Gastroesophageal sphincter (tissue), 3 donors: ENCODE measurements at regions not wholly inside any gene's neighbourhood (a gene's known extent, or its start where the extent isn't known, plus 50 kb on each side); places are given as distances from the start of the nearest gene placed in this dataset.

Source experiments
- CTCF ChIP-seq, 4 experiments: fragments of 200-600 bp in 2 of 4; fragments of 450-650 bp in 2 of 4; sonication (generic) in 1 of 4; IDR thresholded peaks; one replicate each; pipeline ENCODE4 v1.5.1; 2017 to 2019; ENCODE audit warnings: antibody characterized with exemption in 4 of 4, mild to moderate bottlenecking in 2 of 4, moderate library complexity in 2 of 4
- POLR2AphosphoS5 ChIP-seq: sonication (generic); formaldehyde crosslinking; IDR thresholded peaks from one replicate; pipeline ENCODE4 v1.6.1; 2017; ENCODE audit warnings: antibody characterized with exemption

GRCh38 chr5:124876566-124876965 is 130.1 kb upstream of the ZNF608 start:
- TF ChIP-seq CTCF (IDR thresholded peaks at IDR 0.05) (no peak), POLR2AphosphoS5 (no peak)
